ENCODE measurements at regions not wholly inside any gene's neighbourhood (a gene's known extent, or its start where the extent isn't known, plus 50 kb on each side); places are given as distances from the start of the nearest gene placed in this dataset.

DNA sequence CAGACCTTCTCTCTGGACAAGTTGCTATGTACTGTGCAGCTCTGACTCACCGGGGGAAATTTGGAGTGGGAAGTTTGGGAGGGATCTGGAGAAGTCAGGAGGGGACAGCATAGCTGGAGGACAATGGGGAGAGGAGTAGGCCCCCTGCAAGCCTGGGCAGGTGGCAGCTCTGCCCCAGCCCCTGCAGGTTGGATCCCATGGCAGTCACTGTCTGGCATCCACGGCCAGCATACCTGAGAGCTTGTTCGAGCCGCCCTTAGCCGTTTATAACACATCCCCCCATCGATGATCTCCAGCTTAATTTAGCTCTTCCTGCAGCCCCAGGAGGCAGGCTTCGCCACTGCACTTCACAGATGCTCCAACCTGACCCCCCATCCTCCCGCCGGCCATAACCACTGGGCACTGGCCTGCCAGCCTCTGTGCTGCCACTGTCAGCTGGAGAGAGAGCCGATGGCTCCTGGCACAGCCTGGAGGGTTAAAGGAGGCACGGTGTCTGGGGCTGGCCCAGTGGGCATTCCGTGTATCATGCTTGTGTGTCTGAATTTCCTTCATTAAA, 57.7 kb upstream of the RNU6ATAC start:
- H3K27me3 ChIP-seq (replicated peaks in 1 of 4; ENCODE audit: control insufficient read depth in 3 of 4, extremely low read depth in 1 of 4, insufficient read depth in 3 of 4, low read length in 3 of 4) = no peaks in the 10 kb centered on the region
- H3K9ac ChIP-seq (replicated peaks in 1 of 4; ENCODE audit: extremely low read depth in 1 of 4, low read depth in 3 of 4, low read length in 3 of 4) = no peak overlapping the region
- H3K9me3 ChIP-seq (ENCODE audit: insufficient read depth in 2 of 2, low read depth in 1 of 2, low read length in 1 of 2) = no peaks in the 10 kb centered on the region
- H4K20me1 ChIP-seq (replicated peaks in 1 of 2; ENCODE audit: control insufficient read depth in 1 of 2, insufficient read depth in 2 of 2, low read length in 2 of 2) = no peaks in the 10 kb centered on the region
- no peaks in the 10 kb centered on the region for H3K79me1 ChIP-seq (ENCODE audit: low read depth, low read length)
- H3K36me3 ChIP-seq (ENCODE audit: control insufficient read depth in 2 of 4, insufficient read depth in 4 of 4, low read length in 3 of 4) = no peaks in the 10 kb centered on the region
- no peak overlapping the region for H3K23ac ChIP-seq (ENCODE audit: insufficient read length)
- ChIA-PET POLR2A (ENCODE audit: partially characterized antibody) (interaction anchor here (0.8 to 1.3 kb wide), 3 partner anchors 34 to 196 kb away, joined by 3 read pairs; no protein-coding TSS in a partner anchor), CTCF (ENCODE audit: partially characterized antibody) (interaction anchor here (0.6 to 2.8 kb wide), 2 partner anchors 51 to 218 kb away, joined by 4 to 7 read pairs; no protein-coding TSS in a partner anchor)
- no peak overlapping the region for H2BK12ac ChIP-seq (ENCODE audit: low read depth, low read length)
- H3K56ac ChIP-seq (replicated peaks; ENCODE audit: insufficient read length, low read depth, low read length) = no peak overlapping the region
- H3K27ac ChIP-seq (ENCODE audit: low read depth, low read length) = no peak overlapping the region
- no peak overlapping the region for H4K5ac ChIP-seq (ENCODE audit: insufficient read length, low read depth, low read length)
- no peaks in the 10 kb centered on the region for H3K23me2 ChIP-seq (ENCODE audit: low read depth, low read length)
- no peaks in the 10 kb centered on the region for H3K79me2 ChIP-seq (ENCODE audit: control insufficient read depth in 1 of 2, insufficient read depth in 2 of 2, low read length in 2 of 2)
- no peak overlapping the region for H2AFZ ChIP-seq (ENCODE audit: low read length)
- TF ChIP-seq PHF8 (conservative IDR thresholded peaks at IDR 0.05; ENCODE audit: low read depth, low read length) (no peak), SIN3A (conservative IDR thresholded peaks at IDR 0.05 in 1 of 2, IDR thresholded peaks at IDR 0.05 in 1 of 2; ENCODE audit: low read depth in 1 of 2, low read length in 2 of 2) (no peak), POLR2A (IDR thresholded peaks at IDR 0.05; ENCODE audit: control extremely low read depth in 1 of 2, low read depth in 2 of 2, low read length in 2 of 2) (no peak), BCL11A (IDR thresholded peaks at IDR 0.05; ENCODE audit: low read depth in 2 of 2, low read length in 2 of 2) (no peak), KDM4A (IDR thresholded peaks at IDR 0.05; ENCODE audit: low read depth, low read length, severe bottlenecking) (no peak), TCF12 (IDR thresholded peaks at IDR 0.05; ENCODE audit: low read depth, low read length) (no peak), NRF1 (IDR thresholded peaks at IDR 0.05; ENCODE audit: low read depth, low read length) (no peak), JUN (IDR thresholded peaks at IDR 0.05; ENCODE audit: low read depth, low read length) (no peak), RFX5 (IDR thresholded peaks at IDR 0.05; ENCODE audit: borderline replicate concordance, low read depth, low read length) (no peak), CREB1 (IDR thresholded peaks at IDR 0.05) (no peak), FOSL1 (IDR thresholded peaks at IDR 0.05; ENCODE audit: insufficient read depth, low read depth, low read length) (no peak)
- TF ChIP-seq, protein P1, sequence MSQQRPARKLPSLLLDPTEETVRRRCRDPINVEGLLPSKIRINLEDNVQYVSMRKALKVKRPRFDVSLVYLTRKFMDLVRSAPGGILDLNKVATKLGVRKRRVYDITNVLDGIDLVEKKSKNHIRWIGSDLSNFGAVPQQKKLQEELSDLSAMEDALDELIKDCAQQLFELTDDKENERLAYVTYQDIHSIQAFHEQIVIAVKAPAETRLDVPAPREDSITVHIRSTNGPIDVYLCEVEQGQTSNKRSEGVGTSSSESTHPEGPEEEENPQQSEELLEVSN (IDR thresholded peaks at IDR 0.05) = no peak
- no peak overlapping the region for H3K4ac ChIP-seq (replicated peaks; ENCODE audit: insufficient read length, low read depth, low read length)
- no peak overlapping the region for H4K8ac ChIP-seq (ENCODE audit: extremely low read depth, insufficient read depth, low read length)
- no peak for DNase-seq (ENCODE audit: low read depth in 1 of 2, low spot score in 2 of 2)
- 91% methylated on average over 12 of the region's 12 CpGs; no CpG with 5 or more reads in 1 of the 2 experiments for WGBS, 2 experiments (ENCODE audit: extremely low coverage in 1 of 2, insufficient coverage in 1 of 2, insufficient read length in 1 of 2, insufficient replicate concordance in 2 of 2, low coverage in 1 of 2, low lambda C conversion rate in 2 of 2, missing lambda C conversion rate in 1 of 2)
- no peak for FAIRE-seq
- peaks cover 0 to 5% (median 0%) of the 10 kb centered on the region in 4 experiments; a peak in 2 of 7 replicates for H3K4me1 ChIP-seq (replicated peaks in 1 of 4; ENCODE audit: control insufficient read depth in 3 of 4, insufficient read depth in 4 of 4, low read length in 3 of 4)
- no peak overlapping the region for H3K4me3 ChIP-seq (ENCODE audit: extremely low read depth in 1 of 4, insufficient read depth in 2 of 4, low read depth in 3 of 4, low read length in 4 of 4)
- no peak overlapping the region; the same call in 1 of the 2 replicates for H2BK5ac ChIP-seq (ENCODE audit: low read depth, low read length)
- no peak overlapping the region; the same call in 1 of the 2 replicates for H2AK5ac ChIP-seq (ENCODE audit: low read depth, low read length)
- no peak overlapping the region for H4K91ac ChIP-seq (replicated peaks; ENCODE audit: insufficient read length, low read length)
- H2BK15ac ChIP-seq (ENCODE audit: low read length) = 0 out of 2 replicates have a peak overlapping the region, but pooled peaks have one; percentile 88
- H2BK120ac ChIP-seq (replicated peaks; ENCODE audit: low read depth, low read length) = no peak overlapping the region
- H3K18ac ChIP-seq (ENCODE audit: extremely low read depth, low read length) = no peak overlapping the region
- no peak overlapping the region for H2BK20ac ChIP-seq (ENCODE audit: low read length)
- H3K4me2 ChIP-seq (ENCODE audit: insufficient read depth in 1 of 2, low read depth in 2 of 2, low read length in 2 of 2) = no peak overlapping the region
- no peak overlapping the region for H3K14ac ChIP-seq (ENCODE audit: insufficient read length)
